Mucosa of stomach (tissue), 1 donor: ENCODE measurements at regions not wholly inside any gene's neighbourhood (a gene's known extent, or its start where the extent isn't known, plus 50 kb on each side); places are given as distances from the start of the nearest gene placed in this dataset.

Source experiments
- H3K27me3 ChIP-seq: one replicate; pipeline ENCODE4 v1.7.0; 2013; ENCODE audit warnings: mild to moderate bottlenecking, low read length; ENCODE audit not compliant: control insufficient read depth, insufficient read depth
- H3K36me3 ChIP-seq: one replicate; pipeline ENCODE4 v1.7.0; 2013; ENCODE audit warnings: low read length; ENCODE audit not compliant: control insufficient read depth, insufficient read depth
- H3K4me1 ChIP-seq: one replicate; pipeline ENCODE4 v1.7.0; 2013; ENCODE audit warnings: mild to moderate bottlenecking, low read length; ENCODE audit not compliant: control insufficient read depth, insufficient read depth
- H3K4me3 ChIP-seq: one replicate; pipeline ENCODE4 v1.7.0; 2013; ENCODE audit warnings: low read length
- H3K9ac ChIP-seq: one replicate; pipeline ENCODE4 v1.7.0; 2013; ENCODE audit warnings: mild to moderate bottlenecking, low read length, moderate library complexity
- H3K9me3 ChIP-seq: one replicate; pipeline ENCODE4 v1.7.0; 2013; ENCODE audit warnings: mild to moderate bottlenecking, low read length, moderate library complexity; ENCODE audit not compliant: control insufficient read depth
- donor health status: Pancreatic carcinoma.

DNA sequence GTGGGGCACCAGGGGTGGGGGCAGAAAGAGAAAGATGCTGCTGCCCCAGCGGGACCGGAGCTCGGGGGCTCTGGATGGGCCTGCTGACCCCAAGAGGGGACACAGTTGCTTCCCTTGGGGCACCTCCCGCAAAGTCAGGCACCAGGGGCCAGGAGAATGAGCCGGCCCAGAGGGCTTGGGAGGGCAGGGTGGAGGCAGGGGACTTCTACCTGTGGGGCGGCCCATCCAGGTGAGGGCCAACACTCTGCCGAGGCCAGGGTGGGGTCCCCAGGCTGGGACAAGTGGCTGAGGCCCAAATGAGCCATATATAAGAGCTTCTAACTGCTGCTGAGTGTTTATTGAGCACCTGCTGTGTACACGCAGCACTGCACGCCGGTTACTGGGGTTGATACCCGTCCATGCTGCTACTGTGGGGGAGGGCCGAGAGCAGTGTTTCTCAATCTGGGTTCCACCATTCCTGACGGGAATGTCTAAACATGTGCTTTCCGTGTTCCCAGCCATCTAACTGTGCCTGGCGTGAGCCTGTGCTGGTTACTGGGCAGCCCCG is 211.7 kb upstream of the GSE1 start:
- H3K4me1 ChIP-seq = no peaks in the 10 kb centered on the region
- no peaks in the 10 kb centered on the region for H3K27me3 ChIP-seq
- H3K9ac ChIP-seq = no peak overlapping the region
- no peaks in the 10 kb centered on the region for H3K36me3 ChIP-seq
- H3K4me3 ChIP-seq = no peak overlapping the region
- no peaks in the 10 kb centered on the region for H3K9me3 ChIP-seq

DNA sequence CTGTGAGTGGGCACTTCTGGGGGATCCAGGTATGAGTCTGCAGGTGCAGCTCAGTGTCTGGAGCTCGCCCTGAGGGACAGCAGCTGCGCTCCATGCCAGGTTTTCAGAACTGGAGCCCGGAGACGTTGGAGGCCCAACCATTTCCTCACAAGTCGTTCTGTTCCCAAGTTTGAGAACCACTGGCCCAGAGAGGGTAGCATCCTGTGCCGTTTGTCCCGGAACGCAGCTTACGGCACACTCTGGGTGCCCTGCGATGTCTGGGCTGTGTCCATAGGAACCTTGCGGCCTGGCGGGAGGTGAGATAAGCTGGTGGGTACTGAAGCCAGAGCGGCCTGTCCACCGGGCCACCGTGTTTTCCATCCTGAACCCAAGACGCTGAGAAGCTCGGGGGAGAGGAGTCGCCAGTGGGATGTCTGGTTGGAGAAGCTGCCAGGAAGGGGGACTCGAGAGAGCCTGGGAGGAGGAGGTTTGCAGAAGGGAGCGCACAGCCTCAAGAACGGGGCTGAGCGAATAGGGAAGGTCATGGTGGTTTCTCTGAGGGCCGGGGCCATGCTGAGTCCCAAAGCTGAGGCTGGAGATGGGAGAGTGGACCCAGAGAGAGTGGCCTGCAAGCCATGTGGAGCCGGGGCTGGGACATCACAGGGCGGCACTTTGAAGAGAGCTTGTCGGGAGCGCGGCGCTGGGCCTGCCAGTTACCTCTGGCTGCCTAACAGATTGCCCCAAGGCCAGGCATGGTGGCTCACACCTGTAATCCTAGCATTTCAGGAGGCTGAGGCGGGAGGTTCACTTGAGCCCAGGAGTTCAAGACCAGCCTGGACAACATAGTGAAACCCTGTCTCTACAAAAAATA is 211.0 kb upstream of the GSE1 start:
- H3K27me3 ChIP-seq = no peaks in the 10 kb centered on the region
- no peak overlapping the region for H3K4me3 ChIP-seq
- H3K4me1 ChIP-seq = no peaks in the 10 kb centered on the region
- no peak overlapping the region for H3K9ac ChIP-seq
- no peaks in the 10 kb centered on the region for H3K9me3 ChIP-seq
- H3K36me3 ChIP-seq = no peaks in the 10 kb centered on the region

DNA sequence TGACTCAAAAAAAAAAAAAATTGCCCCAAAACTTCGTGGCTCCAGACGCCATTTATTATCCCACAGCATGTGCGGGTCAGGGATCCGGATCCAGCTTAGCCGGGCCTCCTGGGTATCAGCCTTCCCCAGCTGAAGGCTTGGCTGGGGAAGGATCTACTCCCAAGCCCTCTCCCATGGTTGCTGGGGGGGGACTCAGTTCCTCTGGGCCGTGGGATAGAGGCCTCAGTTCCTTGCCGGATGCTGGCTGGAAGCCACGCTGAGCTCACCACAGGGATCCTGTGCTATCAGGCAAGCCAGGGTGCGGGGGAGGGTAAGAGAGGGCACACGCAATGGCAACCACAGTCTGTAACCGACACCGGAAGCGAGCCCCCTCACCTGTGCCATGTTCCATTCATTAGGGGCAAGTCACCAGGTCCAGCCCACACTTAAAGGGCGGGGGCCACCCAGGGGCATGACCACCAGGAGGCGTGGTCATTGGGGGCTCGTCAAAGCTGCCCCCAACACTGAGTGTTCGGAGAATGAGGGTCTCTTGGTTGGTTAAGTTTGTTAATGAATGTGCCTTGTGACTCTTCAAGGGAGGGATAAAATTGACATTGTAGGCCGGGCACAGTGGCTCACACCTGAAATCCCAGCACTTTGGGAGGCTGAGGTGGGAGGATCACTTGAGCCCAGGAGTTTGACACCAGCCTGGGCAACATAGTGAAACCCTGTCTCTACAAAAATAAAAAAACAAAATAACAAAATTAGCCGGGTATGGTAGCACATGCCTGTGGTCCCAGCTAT is 210.0 kb upstream of the GSE1 start:
- Histone ChIP-seq H3K27me3 (no peaks in the 10 kb centered on the region), H3K4me1 (no peaks in the 10 kb centered on the region), H3K4me3 (no peak overlapping the region), H3K36me3 (no peaks in the 10 kb centered on the region), H3K9me3 (no peaks in the 10 kb centered on the region), H3K9ac (no peak overlapping the region)

DNA sequence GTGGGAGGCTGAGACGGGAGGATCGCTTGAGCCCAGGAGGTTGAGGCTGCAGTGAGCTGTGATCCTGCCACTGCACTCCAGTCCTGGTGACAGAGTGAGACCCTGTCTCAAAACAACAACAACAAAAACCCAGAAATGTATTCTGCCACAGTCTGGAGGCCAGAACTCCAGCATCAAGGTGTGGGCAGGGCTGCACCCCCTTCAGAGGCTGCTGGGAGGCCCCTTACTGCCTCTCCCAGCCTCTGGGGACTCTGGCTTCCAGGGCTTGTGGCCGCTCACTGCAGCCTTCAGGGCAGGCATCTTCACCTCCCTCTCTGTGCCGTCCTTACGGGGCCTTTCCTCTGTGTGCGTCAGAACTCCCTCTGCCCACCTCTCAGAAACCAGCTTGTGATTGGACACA is 209.4 kb upstream of the GSE1 start:
- Histone ChIP-seq H3K4me3 (no peak overlapping the region), H3K9ac (no peak overlapping the region), H3K27me3 (no peaks in the 10 kb centered on the region), H3K9me3 (no peaks in the 10 kb centered on the region), H3K36me3 (no peaks in the 10 kb centered on the region), H3K4me1 (no peaks in the 10 kb centered on the region)

DNA sequence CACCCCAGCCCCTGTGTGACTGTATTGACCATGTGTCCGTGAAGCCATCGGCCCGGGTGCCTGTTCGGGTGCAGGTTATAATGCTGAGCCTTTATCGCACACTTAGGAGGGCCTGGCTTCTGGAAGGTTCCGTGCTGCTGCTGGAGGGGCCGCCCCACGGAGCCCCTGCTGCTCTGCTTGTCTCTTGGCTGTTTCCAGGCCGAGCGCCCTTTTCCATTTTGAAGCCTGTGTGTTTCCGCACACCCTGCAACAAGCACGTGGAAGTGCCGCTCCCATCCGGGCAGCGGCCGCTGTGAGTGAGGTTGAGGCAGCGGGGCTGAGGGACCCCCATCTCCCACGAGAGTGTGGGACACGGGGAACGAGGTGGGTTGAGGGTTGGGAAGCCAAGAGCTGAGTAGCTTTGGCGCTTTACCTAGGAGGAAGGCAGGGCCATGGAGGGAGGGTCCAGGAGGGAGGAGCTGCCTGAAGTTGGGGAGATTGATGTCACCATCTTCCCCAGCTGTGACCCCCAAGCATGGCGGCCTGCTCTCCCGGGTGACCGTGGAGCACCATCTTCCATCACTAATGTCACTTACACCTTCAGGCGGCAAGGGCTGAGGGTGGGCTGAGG is 200.1 kb upstream of the GSE1 start:
- Histone ChIP-seq H3K27me3 (no peaks in the 10 kb centered on the region), H3K9ac (no peak overlapping the region), H3K4me3 (no peak overlapping the region), H3K36me3 (no peaks in the 10 kb centered on the region), H3K4me1 (no peaks in the 10 kb centered on the region), H3K9me3 (no peaks in the 10 kb centered on the region)

DNA sequence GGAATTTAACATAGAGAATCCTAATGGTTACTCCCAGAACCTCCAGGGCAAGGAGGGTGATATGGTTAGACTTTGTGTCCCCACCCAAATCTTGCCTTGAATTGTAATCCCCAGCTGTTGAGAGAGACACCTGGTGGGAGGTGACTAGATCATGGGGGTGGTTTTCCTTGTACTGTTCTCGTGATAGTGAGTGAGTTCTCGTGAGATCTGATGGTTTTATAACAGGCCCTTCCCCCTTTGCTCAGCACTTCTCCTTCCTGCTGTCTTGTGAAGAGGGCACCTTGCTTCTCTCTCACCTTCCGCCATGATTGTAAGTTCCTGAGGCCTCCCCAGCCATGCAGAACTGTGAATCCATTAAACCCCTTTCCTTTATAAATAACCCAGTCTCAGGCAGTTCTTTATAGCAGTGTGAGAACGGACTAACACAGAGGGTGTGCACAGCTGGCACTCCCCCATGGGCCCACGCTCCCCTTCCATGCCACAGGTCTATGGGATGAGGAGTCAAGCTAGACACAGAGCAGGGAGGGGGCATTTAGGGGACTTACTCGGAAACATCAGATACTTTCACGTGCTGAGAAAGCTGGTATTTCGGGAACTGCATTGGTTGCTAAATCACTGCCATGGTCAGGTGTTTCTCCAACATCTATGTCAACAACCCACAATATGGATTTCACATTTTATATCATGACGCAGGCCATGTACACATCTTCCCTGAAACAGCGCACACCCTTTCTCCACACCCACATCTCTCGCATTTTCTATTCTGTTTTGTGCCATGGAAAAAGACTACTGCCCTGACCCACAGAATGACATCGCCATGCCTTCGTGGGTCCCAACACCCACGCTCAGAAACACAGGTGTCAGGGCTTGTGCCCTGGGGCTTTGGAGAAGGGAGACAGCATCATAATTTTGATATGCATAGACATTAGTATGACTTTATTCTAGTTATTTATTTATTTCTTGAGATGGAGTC is 199.1 kb upstream of the GSE1 start:
- H3K9me3 ChIP-seq = no peaks in the 10 kb centered on the region
- H3K27me3 ChIP-seq = no peaks in the 10 kb centered on the region
- no peak overlapping the region for H3K9ac ChIP-seq
- H3K4me1 ChIP-seq = no peaks in the 10 kb centered on the region
- H3K36me3 ChIP-seq = no peaks in the 10 kb centered on the region
- no peak overlapping the region for H3K4me3 ChIP-seq

DNA sequence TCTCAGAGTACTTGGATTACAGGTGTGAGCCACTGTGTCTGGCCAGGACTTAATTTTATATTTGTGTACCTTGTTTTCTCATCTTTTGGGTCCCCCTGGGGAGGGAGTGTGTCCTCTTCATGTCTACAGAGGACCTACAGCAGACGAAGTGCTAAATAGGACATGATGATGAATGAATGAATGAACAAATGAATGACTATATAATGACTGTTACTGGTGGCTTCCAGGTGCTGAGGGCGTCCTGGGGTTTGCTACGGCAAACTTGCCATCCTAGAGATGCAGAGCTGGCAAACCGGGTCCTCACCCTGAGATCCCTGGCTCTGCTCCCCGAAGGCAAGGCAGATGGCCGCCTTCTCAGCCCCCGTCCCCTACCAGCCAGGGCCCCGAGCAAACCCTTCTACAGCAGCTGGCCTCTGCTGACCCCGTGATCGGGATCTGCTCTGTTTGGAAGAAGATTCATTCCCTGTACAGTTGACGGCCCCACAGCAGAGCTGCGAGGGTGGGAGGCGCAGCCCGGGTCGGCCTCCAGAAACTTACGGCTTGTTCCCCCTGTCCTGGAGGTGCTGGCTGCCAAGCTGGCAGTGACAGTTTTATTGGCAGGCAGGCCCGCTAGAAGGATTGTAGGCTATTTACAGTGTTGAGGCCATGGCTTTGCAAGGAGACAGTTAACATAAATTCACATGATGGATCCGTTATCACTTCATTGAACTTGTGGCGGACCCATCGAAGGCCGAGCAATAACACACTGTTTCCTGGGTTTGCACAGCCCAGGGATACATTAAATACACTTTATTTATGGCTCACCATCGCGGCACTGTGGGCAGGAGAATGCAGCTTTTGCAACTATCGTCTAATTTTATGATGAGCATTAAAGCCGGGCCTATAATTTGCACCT is 197.7 kb upstream of the GSE1 start:
- no peaks in the 10 kb centered on the region for H3K27me3 ChIP-seq
- H3K36me3 ChIP-seq = no peaks in the 10 kb centered on the region
- H3K9me3 ChIP-seq = no peaks in the 10 kb centered on the region
- H3K4me1 ChIP-seq = peaks cover 2% of the 10 kb centered on the region
- H3K4me3 ChIP-seq = no peak overlapping the region
- no peak overlapping the region for H3K9ac ChIP-seq

DNA sequence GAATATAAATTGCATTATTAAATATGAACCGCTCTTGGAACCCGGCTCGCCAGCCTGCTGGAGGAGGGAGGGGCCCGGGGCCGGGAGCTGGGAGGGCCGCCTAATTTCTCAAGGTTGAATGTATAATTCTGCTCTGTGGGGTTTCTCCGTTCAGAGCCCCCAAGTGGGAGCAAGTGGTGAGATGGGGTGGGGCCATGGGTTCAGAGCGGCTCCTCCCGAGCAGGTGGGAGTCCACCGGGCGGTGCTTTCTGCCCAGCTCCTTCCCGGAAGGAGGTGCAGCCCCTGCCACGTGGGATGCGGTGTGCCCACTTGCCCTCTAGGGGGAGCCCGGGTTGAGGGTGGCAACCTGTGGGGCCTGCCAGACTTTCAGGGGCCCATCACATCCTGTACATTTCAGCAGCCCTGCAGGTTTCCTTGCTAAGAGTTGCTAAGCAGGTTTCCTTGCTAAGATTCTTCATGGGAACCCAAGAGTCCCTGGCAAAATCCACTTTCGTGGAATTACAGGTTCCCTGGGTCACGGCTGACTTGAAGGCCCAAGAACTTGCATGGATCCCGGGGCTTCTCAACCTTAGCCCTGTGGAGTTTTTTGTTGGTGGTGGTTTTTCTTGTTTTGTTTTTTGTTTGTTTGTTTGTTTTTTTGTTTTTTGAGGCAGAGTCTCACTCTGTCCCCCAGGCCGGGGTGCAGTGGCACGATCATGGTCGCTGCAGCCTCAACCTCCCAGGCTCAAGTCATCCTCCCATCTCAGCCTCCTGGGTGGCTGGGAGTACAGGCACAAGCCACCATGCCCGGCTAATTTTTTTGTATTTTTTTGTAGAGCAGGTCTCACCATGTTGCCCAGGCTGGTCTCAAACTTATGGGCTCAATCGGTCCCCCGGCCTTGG is 196.7 kb upstream of the GSE1 start:
- H3K9me3 ChIP-seq = no peaks in the 10 kb centered on the region
- no peaks in the 10 kb centered on the region for H3K27me3 ChIP-seq
- H3K9ac ChIP-seq = no peak overlapping the region
- H3K4me3 ChIP-seq = no peak overlapping the region
- no peaks in the 10 kb centered on the region for H3K36me3 ChIP-seq
- peaks cover 12% of the 10 kb centered on the region for H3K4me1 ChIP-seq

DNA sequence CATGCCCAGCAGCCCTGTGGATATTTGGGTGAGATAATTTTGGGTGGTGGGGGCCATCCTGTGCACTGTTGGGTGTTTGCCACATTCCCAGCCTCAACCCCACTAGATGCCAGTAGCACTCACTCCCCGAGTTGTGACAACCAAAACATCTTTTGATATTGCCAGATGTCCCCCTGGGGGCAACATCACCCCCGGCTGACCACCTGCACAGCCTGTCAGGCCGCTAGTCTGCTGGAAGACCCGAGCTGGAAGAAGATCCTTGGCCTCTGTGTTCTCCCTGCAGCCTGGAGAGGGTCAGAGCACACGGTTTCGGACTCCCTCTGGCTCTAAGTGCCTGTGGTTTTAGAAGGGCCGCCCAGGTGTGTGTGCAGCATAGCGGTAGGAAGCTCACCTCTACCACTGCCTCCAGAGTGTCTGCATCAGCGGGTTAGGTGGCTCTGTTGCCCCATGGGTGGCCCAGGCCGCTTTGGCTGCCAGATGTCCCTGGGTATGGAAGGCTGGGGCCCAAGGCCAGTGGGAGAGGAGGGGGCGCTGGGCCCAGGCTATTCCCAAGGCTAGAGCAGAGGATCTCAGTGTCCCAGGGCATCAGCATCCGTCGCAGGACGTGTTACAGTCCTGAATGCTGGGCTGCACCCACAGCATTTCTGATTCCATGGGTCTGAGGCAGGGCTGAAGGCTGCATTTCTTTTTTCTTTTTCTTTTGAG is 195.8 kb upstream of the GSE1 start:
- H3K9me3 ChIP-seq = no peaks in the 10 kb centered on the region
- no peaks in the 10 kb centered on the region for H3K36me3 ChIP-seq
- no peak overlapping the region for H3K9ac ChIP-seq
- no peak overlapping the region for H3K4me3 ChIP-seq
- H3K27me3 ChIP-seq = no peaks in the 10 kb centered on the region
- H3K4me1 ChIP-seq = peaks cover 19% of the 10 kb centered on the region
